ENCODE measurements at regions not wholly inside any gene's neighbourhood (a gene's known extent, or its start where the extent isn't known, plus 50 kb on each side); places are given as distances from the start of the nearest gene placed in this dataset.

DNA sequence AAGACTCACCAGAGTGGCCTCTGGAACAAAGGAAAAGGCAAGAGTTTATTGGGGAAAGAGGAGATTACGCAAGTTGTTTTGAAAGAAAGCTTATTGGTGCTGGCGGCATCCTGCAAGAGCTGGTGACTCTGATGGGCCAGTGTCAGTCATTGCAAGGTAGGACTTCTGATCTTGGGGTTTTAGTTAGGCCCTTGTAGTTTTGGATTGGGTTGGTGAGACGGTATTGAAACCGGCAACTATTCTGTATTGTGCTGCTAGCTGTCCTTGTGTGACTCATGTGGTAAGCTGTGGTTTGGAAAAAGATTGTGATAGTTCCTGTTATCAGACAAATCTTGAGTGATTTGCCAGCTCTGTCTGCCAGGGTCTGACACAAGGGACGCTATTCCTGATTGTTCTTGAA, 159.1 kb upstream of the PIEZO2 start:
- Histone ChIP-seq H3K79me2 (replicated peaks; ENCODE audit: insufficient read depth) (no peaks in the 10 kb centered on the region), H3F3A (replicated peaks; ENCODE audit: low read depth) (no peaks in the 10 kb centered on the region), H3K4me1 (ENCODE audit: insufficient read depth) (no peaks in the 10 kb centered on the region; the same call in 1 of the 2 replicates), H2AFZ (no peak overlapping the region), H3K36me3 (ENCODE audit: insufficient read depth) (no peaks in the 10 kb centered on the region), H4K20me1 (replicated peaks; ENCODE audit: insufficient read depth) (no peaks in the 10 kb centered on the region), H3K4me2 (no peak overlapping the region), H3K9me2 (ENCODE audit: insufficient read depth) (no peaks in the 10 kb centered on the region; the same call in 1 of the 2 replicates), H3K4me3 (no peak overlapping the region), H3K27me3 (ENCODE audit: insufficient read depth) (no peaks in the 10 kb centered on the region), H3K27ac (ENCODE audit: low read depth) (no peak overlapping the region)
- Mint-ChIP-seq H3K9me3 (peaks cover 4% of the 10 kb centered on the region; the same call in 1 of the 3 replicates), H3K4me3 (no peak overlapping the region), H3K4me1 (peaks cover 13% of the 10 kb centered on the region), H3K27ac (no peak overlapping the region), H3K27me3 (ENCODE audit: insufficient read depth, low read depth, poor library complexity) (no peaks in the 10 kb centered on the region), H3K36me3 (ENCODE audit: low read depth) (no peaks in the 10 kb centered on the region)
- ATAC-seq (no peak), DNase-seq (ENCODE audit: low spot score) (no peak)
- no peak for TF ChIP-seq POLR2AphosphoS5 (IDR thresholded peaks at IDR 0.05; ENCODE audit: low read depth)
- TF ChIP-seq, protein P1, sequence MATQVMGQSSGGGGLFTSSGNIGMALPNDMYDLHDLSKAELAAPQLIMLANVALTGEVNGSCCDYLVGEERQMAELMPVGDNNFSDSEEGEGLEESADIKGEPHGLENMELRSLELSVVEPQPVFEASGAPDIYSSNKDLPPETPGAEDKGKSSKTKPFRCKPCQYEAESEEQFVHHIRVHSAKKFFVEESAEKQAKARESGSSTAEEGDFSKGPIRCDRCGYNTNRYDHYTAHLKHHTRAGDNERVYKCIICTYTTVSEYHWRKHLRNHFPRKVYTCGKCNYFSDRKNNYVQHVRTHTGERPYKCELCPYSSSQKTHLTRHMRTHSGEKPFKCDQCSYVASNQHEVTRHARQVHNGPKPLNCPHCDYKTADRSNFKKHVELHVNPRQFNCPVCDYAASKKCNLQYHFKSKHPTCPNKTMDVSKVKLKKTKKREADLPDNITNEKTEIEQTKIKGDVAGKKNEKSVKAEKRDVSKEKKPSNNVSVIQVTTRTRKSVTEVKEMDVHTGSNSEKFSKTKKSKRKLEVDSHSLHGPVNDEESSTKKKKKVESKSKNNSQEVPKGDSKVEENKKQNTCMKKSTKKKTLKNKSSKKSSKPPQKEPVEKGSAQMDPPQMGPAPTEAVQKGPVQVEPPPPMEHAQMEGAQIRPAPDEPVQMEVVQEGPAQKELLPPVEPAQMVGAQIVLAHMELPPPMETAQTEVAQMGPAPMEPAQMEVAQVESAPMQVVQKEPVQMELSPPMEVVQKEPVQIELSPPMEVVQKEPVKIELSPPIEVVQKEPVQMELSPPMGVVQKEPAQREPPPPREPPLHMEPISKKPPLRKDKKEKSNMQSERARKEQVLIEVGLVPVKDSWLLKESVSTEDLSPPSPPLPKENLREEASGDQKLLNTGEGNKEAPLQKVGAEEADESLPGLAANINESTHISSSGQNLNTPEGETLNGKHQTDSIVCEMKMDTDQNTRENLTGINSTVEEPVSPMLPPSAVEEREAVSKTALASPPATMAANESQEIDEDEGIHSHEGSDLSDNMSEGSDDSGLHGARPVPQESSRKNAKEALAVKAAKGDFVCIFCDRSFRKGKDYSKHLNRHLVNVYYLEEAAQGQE (IDR thresholded peaks at IDR 0.05; ENCODE audit: unreplicated experiment), result no peak
- TF ChIP-seq EZH2phosphoT487 (IDR thresholded peaks at IDR 0.05; ENCODE audit: unreplicated experiment), result no peak
- no peak for TF ChIP-seq ZNF114 (CRISPR knock-in tag; IDR thresholded peaks at IDR 0.05)
- no peak for TF ChIP-seq NANOG (IDR thresholded peaks at IDR 0.05; ENCODE audit: borderline replicate concordance)
- no peak for TF ChIP-seq JUNB (IDR thresholded peaks at IDR 0.05; ENCODE audit: unreplicated experiment)
- no peak for TF ChIP-seq CREB1 (CRISPR knock-in tag; IDR thresholded peaks at IDR 0.05; ENCODE audit: low read depth)
- no peak for TF ChIP-seq ZNF331 (CRISPR knock-in tag; IDR thresholded peaks at IDR 0.05; ENCODE audit: low read depth)
- TF ChIP-seq, protein P2, sequence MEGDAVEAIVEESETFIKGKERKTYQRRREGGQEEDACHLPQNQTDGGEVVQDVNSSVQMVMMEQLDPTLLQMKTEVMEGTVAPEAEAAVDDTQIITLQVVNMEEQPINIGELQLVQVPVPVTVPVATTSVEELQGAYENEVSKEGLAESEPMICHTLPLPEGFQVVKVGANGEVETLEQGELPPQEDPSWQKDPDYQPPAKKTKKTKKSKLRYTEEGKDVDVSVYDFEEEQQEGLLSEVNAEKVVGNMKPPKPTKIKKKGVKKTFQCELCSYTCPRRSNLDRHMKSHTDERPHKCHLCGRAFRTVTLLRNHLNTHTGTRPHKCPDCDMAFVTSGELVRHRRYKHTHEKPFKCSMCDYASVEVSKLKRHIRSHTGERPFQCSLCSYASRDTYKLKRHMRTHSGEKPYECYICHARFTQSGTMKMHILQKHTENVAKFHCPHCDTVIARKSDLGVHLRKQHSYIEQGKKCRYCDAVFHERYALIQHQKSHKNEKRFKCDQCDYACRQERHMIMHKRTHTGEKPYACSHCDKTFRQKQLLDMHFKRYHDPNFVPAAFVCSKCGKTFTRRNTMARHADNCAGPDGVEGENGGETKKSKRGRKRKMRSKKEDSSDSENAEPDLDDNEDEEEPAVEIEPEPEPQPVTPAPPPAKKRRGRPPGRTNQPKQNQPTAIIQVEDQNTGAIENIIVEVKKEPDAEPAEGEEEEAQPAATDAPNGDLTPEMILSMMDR (conservative IDR thresholded peaks at IDR 0.05; ENCODE audit: low read depth in 2 of 2), result no peak
- TF ChIP-seq STAT1 (IDR thresholded peaks at IDR 0.05; ENCODE audit: unreplicated experiment), result no peak
- no peak for TF ChIP-seq ETS1 (IDR thresholded peaks at IDR 0.05)
- TF ChIP-seq EZH2 (IDR thresholded peaks at IDR 0.05; ENCODE audit: low read depth, unreplicated experiment), result no peak
- no peak for TF ChIP-seq ZNF462 (CRISPR knock-in tag; IDR thresholded peaks at IDR 0.05)
